ENCODE measurements at regions not wholly inside any gene's neighbourhood (a gene's known extent, or its start where the extent isn't known, plus 50 kb on each side); places are given as distances from the start of the nearest gene placed in this dataset.
A peak's percentile ranks its signal among the peaks of the same experiment; 100 is the strongest.

- DNase-seq = no peak
Observed at GRCh38 chr20:53712212-53712977, 118.8 kb upstream of the ZNF217 start.

- no peak for DNase-seq
Observed at GRCh38 chr20:53711333-53712211, 117.9 kb upstream of the ZNF217 start.

GRCh38 chr20:53708129-53708968 is 114.7 kb upstream of the ZNF217 start:
- peak; percentile 40 for DNase-seq

GRCh38 chr20:53707371-53708055 is 113.9 kb upstream of the ZNF217 start:
- DNase-seq = peak; percentile 55

- peak; percentile 59 for DNase-seq
Observed at GRCh38 chr20:53706466-53707370, 113.1 kb upstream of the ZNF217 start.

- no peak for DNase-seq
Observed at GRCh38 chr20:53706008-53706465, 112.4 kb upstream of the ZNF217 start.

GRCh38 chr20:53702617-53703016 is 109.0 kb upstream of the ZNF217 start:
- DNase-seq = no peak

- no peak for DNase-seq
Observed at GRCh38 chr20:53699906-53700305, 106.3 kb upstream of the ZNF217 start.

- DNase-seq = no peak
Observed at GRCh38 chr20:53699085-53699674, 105.5 kb upstream of the ZNF217 start.

GRCh38 chr20:53698371-53698978 is 104.8 kb upstream of the ZNF217 start:
- no peak for DNase-seq

- DNase-seq = no peak
Observed at GRCh38 chr20:53695797-53696527, 102.3 kb upstream of the ZNF217 start.

GRCh38 chr20:53693262-53693871 is 99.7 kb upstream of the ZNF217 start:
- no peak for DNase-seq

- no peak for DNase-seq
Observed at GRCh38 chr20:53692465-53693067, 98.9 kb upstream of the ZNF217 start.

- DNase-seq = no peak
Observed at GRCh38 chr20:53691811-53692192, 98.2 kb upstream of the ZNF217 start.

GRCh38 chr20:53691060-53691810 is 97.6 kb upstream of the ZNF217 start:
- no peak for DNase-seq

- DNase-seq = no peak
Observed at GRCh38 chr20:53688085-53688484, 94.4 kb upstream of the ZNF217 start.

GRCh38 chr20:53685070-53685595 is 91.5 kb upstream of the ZNF217 start:
- no peak for DNase-seq

GRCh38 chr20:53683506-53683905 is 89.9 kb upstream of the ZNF217 start:
- no peak for DNase-seq

All from eye (tissue), 1 donor.